IPS-NIHi7 (cell line): ENCODE measurements at regions not wholly inside any gene's neighbourhood (a gene's known extent, or its start where the extent isn't known, plus 50 kb on each side); places are given as distances from the start of the nearest gene placed in this dataset.

Experiments
- DNase-seq: peaks from one replicate; pipeline ENCODE4 v3.0.0; 2012; ENCODE audit warnings: mixed read lengths; ENCODE audit errors: extremely low spot score

DNA sequence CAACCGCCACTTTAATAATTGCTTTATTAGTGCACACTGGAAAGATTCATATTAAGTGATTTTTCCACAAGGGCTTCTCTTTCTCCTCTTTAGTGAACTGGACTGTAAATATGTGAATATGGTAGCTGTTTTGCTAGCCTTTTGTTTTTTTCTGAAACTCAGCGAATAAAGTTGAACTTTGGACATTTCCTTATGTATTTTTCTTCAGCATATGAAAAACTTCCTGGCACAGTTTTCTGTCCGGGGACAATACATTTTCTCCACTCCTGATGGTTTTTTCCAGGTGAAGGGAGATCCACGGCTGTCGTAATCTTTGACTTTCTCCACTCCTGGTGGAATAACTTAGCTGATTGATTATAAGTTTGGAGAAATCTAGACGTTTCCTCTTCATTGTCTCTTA, 457.4 kb upstream of the FAT1 start:
- DNase-seq, result no peak

DNA sequence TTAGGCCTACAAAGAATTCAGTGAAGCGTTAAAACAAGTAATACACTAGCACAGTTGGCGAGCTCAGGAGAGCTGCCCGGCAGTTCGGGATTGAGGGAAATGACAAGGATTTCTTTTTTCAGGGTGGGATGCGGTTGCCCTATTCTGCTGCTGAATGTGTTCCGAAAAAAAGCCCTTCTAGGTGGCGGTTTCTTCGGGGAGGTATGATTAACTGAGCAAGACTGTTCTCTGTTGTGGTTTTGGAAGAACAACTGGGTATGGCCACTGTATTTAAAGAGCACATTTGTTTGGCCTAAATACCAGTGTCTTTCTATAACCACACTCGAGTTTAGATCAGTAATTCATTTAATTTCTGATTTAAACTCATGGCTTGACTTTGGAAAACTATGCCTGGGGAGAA, 459.7 kb upstream of the FAT1 start:
- DNase-seq, result no peak

DNA sequence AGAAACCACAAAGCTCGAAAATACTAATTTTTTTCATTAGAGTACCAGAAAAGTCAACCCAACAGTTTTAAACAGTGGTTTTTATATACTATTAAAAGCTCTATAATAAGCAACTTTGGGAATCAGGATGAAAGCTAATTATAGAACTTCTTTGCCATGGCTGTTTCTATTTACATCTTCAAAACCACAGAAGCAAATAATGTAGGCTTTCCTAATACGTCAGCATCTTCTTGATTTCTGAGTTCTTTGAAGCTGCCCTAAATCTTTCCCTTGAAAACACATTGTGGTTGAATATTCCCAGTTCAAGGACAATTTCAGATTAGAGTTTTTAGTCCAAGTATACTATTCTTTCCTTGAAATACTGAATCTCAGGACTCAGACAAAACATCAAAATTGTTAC, 460.2 kb upstream of the FAT1 start:
- DNase-seq, result no peak

DNA sequence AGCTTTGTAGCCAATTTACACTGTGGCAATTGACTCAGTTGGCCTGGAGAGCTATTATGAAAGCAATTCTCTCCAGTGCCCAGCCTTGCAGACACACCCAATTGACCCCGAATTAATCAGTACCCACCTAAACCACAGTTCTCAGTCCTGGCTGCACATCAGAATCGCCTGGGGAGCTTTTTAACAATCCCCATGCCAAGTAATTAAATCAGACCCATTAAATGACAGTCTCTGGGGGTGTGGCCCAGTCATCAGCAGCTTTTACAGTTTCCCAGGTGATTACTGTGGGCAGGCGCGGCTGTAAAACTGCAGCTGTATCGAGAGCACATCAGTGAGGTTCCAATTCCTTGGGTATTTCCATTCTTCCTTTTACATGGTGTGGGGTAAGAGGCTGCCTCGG, 460.9 kb upstream of the FAT1 start:
- no peak for DNase-seq

DNA sequence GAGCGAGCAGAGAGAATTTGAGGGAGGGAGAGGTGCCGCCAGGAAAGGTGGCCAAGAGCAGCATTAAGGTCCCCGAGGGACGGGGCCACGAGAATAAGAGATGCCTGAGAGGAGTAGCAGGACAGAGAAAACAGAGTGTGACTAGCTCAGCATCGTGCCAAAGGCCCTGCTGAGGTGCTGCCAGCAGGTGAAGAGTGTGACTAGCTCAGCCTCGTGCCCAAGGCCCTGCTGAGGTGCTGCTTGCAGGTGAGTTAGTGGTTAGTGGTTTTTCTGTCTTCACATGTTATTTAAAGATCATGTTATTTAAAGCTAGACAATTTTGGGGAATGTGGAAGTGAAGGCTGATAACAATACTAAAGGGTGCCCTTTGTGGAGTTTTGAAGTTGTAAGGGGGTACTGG, 464.5 kb upstream of the FAT1 start:
- DNase-seq, result no peak

DNA sequence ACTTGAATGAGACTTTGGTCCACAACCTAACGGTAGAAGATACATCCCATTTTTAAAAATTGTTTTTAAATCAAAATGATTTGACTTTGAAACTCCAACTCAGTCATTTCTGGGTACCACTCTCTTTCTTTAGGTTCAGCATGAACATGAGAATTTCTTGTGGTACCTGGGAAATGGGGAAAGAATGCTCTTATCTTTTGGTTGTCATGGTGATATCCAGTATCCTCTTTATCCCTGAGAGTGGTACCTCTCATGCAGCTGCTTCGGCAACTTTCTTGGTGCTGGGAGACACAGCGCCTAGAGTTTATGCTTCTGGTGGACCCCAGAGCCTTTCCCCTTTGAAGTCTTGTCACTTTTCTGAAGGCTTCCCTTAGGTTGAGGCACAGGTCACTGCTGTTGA, 465.1 kb upstream of the FAT1 start:
- DNase-seq, result no peak

DNA sequence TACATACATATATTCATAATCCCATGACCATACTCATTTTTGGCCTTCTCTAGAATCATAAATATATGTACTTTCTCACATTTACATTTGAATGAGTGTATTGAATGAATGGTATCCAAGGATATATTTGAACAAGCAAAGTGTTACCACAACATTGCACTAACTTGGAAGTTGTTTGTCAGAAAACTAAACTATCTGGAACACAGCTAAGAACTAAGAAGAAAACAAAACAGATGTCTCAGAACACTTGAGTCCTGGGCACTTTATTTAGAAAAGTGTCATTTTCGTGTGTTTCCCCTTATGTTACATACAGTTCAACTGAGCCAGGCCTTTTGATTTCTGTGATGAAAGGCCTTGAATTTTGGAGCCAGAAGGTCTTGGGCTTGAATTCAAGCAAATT, 466.7 kb upstream of the FAT1 start:
- DNase-seq, result no peak

DNA sequence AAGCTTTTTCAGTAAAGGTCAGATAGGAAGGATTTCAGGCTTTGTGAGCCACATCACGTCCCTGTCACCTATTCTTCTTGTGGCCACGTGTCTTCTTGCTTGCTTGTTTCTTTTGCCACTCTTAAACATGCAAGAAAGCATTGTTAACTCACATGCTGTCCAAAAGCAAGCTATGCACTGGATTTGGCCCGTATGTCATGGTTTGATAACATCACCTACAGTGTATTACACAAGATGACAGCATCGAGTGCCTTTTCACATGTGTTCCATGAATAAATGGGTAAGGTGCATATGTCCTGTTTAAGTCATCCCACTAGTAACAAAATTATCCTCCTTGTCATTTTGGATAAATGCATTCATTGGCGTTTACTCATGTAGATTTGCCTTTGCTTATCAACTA, 468.0 kb upstream of the FAT1 start:
- no peak for DNase-seq

DNA sequence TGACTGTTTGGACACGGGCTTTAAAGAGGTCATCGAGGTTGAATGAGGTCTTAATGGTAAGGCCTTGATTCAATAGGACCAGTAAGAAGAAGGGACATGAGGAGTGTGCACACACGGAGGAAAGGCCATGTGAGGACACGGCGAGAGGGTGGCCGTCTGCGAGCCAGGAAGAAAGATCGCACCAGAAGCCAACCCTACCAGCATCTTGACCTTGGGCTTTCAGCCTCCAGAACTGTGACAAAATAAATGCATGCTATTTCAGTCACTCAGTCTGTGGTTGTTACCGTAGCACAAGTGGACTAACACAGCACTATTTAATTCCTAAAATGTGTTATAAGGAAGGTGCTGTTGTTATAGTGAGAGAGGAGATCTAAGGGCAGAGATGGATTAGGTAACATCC, 468.6 kb upstream of the FAT1 start:
- DNase-seq, result no peak

DNA sequence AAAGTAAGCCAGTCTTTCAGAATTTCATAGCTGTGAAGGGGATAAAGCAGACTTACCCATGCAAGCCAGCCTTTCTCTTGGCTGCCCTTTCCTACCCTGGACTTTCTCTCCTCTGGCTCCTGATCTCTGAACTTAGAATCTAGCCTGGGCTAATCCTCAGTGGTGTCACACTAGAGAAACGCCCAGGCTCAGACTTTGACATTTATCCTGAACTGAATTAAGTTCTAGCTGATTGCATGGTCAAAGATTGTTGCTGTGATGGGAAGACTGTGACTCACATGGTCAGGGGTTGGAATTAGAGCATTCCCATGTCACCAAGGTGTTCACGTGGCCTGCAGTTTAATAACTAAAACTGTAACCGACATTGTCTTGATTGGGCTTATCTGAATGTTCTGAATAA, 469.5 kb upstream of the FAT1 start:
- no peak for DNase-seq

DNA sequence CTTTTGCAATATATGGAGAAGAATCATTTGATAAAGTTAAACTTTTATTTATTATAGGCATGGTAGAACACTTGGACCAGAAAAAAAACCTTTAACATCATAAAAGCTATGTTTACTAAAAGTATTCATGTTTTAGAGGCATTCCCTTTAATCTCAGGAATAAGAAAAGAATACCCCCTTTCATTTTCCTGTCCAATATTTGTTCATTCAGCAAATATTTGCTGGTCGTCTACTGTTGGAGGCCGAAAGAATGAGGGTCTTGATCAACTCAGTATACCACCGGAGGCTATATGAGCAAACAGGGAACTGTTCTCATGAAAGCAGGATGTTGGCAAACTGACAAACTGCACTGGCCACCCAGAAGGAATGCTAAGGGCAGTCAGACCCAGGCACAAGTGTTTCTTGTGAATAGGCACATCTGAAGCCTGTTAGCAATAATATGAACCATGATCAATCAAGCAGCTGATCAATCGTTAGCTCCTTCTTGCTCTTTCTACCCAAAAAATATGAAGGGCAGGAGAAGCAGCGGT, 480.8 kb upstream of the FAT1 start:
- no peak for DNase-seq

DNA sequence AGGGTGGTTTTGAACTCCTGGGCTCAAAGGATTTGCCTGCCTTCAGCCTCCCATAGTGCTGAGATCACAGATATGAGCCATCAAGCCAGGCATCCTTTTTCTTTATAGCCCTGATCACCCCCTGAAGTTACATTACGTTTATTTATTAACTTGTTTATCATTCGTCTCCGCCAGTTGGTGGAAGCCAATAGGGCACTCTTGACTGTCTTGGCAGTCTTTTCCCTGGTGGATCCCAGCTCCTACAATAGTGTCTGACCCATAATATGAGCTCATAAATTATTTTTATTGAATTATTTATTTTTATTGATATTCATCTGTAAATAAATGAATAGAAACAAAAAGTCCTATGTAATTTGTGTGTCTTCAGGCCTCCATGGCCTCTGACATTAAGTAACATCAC, 484.3 kb upstream of the FAT1 start:
- DNase-seq, result no peak

DNA sequence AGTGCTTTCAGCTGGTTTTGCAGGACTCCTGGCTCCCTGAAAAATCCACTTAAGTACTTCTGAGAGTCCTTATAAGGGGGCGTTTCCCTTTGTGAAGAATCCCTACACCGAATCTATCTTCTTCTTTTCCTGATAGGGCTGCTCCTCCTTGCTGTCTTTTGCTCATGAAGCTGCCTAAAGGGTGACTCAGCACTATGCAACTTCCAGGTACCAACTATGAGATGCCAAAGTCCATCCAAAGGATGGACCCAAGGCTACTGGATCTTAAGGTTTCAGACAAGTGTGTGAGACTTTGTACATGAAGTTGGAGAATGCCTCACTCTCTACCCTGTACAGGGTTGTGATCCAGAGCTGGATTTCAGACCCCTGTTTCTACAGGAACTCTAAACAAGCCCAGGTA, 485.0 kb upstream of the FAT1 start:
- DNase-seq, result no peak

DNA sequence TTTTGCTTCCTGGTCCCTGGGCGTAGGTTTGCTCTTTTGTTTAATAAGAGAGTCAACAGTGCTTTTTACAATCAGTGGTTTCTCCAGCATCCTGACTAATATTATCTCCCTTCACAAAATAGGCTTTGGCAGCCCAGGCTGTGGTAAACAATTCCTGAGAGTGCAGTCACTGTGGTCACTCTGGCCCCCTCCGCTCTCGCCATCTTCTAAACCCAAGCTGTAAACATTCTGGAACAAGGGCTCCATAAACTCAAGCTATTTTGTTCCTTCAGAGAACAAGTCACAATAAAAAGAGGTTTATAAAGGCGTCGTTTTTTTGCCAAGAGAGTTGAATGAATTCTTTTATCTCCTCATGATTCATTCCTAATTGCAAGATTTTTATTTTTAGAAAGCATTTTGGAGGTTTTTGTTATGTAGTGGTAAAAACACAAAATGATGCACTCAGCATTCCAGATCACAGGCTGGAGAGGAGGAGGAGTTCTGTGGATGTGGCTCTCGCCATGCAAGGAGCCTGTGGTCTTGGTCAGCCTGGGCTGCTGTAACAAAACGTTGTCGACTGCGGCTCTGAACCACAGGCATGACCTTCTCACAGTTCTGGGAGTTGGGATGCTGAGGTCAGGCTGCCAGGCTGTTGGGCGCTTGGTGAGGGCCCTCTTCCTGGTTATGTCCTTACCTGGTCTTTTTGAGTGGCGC, 486.4 kb upstream of the FAT1 start:
- no peak for DNase-seq

DNA sequence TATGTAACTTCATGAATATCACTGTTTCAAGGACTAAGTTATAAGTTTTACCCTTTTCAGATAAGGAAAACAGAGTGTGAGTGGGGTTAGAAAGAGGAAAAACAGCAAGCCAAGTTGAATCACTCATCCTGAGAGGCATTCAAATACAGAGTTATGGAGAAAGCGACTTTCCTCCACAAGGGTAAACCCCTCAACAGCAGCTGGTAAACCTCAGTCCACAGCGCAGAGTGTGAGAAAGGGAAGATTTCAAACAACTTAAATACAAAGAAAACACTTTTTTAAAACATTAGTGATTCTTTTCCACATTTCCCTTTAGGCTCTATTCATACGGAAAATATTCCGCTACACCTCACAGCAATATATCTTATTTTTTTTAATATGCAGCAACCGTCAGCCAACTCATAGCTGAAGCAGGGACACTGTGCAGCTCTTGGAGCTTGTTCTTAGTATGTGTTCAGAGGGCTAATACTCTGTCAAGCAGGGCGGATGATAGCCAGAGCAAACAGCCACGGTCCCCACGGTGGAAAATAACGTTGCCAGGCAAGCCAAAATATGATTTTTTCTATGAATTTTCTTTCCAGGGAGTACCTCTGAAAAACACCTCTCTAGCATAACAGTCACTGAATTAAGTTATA, 488.9 kb upstream of the FAT1 start:
- no peak for DNase-seq

DNA sequence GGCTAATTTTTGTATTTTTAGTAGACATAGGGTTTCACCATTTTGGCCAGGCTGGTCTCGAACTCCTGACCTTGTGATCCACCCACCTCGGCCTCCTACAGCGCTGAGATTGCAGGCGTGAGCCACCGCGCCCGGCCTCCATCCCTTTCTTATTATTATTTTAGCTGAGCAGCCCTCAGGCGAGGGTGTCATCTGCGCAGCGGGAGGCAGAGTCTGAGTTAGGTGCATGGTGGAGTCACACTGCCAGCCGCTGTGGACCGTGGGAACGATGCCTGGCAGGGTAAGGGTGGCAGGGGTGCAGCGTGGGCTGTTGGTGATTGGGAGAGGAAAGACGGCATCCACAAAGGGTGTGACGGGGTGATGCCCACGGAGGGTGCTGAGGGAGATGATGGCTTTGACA, 491.8 kb upstream of the FAT1 start:
- DNase-seq, result no peak

DNA sequence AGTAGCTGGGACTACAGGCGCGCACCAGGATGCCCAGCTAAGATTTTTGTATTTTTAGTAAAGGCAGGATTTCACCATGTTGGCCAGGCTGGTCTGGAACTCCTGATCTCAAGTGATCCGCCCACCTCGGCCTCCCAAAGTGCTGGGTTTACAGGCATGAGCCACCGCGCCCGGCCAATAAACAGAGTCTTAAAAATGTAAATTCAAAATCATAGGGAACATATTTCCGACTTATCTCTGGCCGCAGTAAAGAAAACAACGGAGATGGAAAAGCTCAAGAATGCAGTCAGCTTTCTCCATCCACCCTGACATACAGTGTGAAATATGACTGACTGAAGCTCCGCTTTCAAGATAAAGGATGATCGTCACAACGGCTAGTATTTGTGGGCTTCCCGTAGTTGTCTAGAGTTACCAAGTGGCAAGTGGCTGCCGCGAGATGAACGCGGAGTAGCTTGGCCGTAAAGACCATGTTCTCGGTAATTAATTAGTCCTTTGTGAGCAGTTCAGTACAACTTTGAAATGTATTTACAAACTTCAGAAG, 495.1 kb upstream of the FAT1 start:
- DNase-seq, result no peak

DNA sequence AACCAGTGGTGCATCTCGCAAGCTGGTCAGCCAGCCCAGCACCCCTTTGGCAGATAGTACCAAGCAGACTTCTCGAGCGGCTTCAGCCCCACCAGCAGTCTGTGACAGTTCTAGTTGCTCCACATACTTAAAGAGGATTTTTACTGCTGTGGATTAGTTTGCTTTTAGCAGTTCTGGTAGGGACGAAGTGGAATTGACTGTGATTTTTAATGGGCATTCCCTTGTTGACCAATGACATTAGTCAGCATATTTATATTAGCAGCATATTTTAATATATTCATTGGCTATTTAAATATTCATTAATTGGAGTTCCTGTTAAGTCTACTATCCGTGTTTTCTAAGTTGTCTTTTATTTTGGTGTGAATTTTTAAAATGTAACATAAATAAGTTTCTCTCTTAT, 500.9 kb upstream of the FAT1 start:
- no peak for DNase-seq

DNA sequence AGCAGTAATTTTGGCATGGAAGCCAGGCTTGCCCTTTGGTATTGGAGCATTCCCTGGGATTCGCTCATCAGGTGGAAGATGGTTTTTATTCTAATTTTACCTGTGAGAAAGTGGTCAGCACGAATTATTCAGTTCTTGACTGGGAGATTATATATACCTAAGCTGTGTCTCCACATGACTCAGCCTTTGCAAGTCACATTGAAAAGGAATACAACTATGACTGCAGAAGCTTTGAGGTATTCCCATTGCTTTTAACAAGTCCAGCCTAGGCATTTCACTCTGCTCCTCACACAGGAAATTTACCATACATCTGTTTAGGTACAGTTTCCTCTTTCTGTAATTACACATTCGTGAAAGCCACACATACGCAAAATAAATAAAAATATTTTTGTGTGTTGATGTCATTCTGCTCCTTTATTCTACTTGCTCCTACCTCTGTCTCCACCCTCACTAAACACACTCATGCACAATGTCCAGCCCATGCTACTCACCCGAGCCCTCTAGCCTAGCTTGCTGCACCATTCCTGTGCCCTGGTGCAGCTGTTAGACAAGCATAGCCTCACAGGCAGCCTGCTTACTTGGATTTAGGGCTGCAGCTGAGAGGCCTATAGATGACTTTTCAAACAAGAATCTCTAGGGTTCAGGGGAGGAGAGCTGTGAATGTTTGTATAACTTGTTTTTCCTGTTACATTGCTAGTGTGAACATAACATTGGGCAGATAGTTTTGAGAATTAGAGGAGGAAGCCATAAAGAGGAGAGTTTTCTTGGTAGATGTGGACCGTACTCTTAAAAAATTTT, 504.4 kb upstream of the FAT1 start:
- no peak for DNase-seq

DNA sequence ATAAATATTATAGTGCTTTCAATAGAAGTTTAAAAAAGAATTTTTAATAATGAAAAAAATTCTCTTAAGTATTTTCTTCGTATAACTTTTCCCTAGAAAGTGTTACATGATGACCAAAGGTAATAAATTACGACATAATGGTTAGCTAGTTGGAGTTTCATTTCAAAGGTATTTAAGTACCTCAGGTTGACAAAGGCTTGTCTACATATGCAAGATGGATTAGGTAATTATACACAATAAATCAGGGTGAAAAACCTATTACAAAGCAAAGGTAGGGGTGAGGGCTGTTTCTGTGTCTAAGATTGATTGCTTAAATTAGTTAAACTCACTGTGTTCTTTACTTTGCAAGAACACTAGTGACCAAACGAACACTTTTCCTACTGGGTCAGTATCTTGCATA, 508.5 kb upstream of the FAT1 start:
- DNase-seq, result no peak

DNA sequence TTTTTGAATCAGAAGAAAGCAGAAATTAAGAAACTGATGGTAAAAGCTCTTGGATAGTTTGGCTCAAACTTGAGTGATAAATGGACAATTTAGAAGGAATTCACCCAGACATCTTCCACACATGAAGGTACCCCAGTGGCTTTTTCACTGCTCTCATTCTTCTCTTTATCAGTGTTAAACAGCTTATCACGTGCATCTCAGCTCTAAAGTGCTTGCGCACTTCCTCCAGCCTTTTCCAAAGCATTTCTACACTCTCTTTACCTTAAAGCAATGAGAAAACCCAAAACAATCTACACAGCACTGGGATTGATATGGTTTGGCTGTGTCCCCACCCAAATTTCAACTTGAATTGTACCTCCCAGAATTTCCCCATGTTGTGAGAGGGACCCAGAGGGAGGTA, 509.1 kb upstream of the FAT1 start:
- DNase-seq, result no peak

DNA sequence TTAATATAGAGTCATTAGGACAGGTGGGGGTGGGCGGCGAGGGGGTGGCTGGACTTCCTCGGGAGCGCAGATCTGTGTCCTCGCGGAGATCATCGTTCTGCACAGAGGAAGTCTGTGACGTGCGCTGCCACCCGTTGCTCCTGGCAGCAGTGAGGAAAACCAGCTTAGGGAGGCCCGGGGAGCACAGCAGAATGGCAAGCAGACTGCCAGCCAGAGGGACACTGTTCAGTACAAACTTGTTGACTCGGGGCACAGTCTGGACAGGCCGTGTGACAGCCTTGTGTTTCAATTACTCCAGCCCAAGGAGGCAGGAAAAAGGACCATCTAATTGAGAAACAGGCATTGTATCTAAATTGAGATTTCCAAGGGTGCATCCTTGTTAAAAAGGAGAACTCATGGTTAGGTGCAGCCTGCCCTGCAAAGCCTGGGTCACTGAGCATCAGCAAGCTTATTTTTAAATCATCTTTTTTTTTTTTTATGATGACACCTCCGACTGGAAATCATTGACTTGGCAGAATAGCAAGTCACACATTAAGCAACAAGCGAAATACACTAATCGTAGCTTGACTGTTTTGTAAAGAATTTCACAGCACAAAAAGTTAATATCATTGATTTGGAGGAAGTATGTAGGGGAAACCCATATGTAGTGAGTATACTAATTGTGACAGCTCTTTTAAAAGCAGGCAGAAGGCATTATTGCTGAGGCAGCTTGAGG, 512.0 kb upstream of the FAT1 start:
- no peak for DNase-seq
